ENCODE measurements at regions not wholly inside any gene's neighbourhood (a gene's known extent, or its start where the extent isn't known, plus 50 kb on each side); places are given as distances from the start of the nearest gene placed in this dataset.

DNA sequence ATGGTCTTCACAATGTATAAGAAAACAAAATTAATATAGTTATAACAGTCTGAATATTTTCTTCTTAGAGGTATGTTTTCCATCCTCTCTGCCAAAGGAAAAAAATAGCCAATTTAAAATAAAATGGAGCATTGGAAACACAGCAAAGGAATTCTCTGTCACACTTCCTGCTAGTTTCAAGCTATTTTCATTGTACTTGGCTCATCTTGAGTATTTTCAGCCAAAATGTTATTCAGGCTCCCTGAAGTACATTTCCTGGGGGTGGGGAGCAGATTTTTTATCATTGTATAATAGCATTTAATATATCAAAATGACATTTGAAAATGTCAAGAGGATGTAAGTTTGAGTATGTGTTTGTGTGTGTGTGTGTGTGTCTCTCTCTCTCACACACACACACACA lies 463.6 kb upstream of the REG3G start:
- Mint-ChIP-seq H3K9me3 (peaks cover under 1% of the 10 kb centered on the region; the same call in 1 of the 2 replicates), H3K27ac (no peak overlapping the region), H3K27me3 (ENCODE audit: low read depth) (no peaks in the 10 kb centered on the region), H3K36me3 (no peaks in the 10 kb centered on the region), H3K4me3 (no peak overlapping the region), H3K4me1 (no peaks in the 10 kb centered on the region)
- DNase-seq (ENCODE audit: low spot score) (no peak), ATAC-seq (no peak)
- TF ChIP-seq TEAD4 (CRISPR knock-in tag; IDR thresholded peaks at IDR 0.05) (no peak), FOXK1 (CRISPR knock-in tag; IDR thresholded peaks at IDR 0.05) (no peak), TCF7 (CRISPR knock-in tag; IDR thresholded peaks at IDR 0.05; ENCODE audit: low read depth) (no peak), RORB (CRISPR knock-in tag; IDR thresholded peaks at IDR 0.05) (no peak), NFE2L1 (CRISPR knock-in tag; IDR thresholded peaks at IDR 0.05) (no peak)
- TF ChIP-seq, protein P1, sequence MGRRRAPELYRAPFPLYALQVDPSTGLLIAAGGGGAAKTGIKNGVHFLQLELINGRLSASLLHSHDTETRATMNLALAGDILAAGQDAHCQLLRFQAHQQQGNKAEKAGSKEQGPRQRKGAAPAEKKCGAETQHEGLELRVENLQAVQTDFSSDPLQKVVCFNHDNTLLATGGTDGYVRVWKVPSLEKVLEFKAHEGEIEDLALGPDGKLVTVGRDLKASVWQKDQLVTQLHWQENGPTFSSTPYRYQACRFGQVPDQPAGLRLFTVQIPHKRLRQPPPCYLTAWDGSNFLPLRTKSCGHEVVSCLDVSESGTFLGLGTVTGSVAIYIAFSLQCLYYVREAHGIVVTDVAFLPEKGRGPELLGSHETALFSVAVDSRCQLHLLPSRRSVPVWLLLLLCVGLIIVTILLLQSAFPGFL (CRISPR knock-in tag; IDR thresholded peaks at IDR 0.05; ENCODE audit: borderline replicate concordance): no peak
- TF ChIP-seq, protein P2, sequence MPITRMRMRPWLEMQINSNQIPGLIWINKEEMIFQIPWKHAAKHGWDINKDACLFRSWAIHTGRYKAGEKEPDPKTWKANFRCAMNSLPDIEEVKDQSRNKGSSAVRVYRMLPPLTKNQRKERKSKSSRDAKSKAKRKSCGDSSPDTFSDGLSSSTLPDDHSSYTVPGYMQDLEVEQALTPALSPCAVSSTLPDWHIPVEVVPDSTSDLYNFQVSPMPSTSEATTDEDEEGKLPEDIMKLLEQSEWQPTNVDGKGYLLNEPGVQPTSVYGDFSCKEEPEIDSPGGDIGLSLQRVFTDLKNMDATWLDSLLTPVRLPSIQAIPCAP (CRISPR knock-in tag; IDR thresholded peaks at IDR 0.05): no peak
- TF ChIP-seq, protein P3, sequence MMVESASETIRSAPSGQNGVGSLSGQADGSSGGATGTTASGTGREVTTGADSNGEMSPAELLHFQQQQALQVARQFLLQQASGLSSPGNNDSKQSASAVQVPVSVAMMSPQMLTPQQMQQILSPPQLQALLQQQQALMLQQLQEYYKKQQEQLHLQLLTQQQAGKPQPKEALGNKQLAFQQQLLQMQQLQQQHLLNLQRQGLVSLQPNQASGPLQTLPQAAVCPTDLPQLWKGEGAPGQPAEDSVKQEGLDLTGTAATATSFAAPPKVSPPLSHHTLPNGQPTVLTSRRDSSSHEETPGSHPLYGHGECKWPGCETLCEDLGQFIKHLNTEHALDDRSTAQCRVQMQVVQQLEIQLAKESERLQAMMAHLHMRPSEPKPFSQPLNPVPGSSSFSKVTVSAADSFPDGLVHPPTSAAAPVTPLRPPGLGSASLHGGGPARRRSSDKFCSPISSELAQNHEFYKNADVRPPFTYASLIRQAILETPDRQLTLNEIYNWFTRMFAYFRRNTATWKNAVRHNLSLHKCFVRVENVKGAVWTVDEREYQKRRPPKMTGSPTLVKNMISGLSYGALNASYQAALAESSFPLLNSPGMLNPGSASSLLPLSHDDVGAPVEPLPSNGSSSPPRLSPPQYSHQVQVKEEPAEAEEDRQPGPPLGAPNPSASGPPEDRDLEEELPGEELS (CRISPR knock-in tag; IDR thresholded peaks at IDR 0.05): no peak
- ChIA-PET CTCF (no interaction called here), POLR2A (no interaction called here)

DNA sequence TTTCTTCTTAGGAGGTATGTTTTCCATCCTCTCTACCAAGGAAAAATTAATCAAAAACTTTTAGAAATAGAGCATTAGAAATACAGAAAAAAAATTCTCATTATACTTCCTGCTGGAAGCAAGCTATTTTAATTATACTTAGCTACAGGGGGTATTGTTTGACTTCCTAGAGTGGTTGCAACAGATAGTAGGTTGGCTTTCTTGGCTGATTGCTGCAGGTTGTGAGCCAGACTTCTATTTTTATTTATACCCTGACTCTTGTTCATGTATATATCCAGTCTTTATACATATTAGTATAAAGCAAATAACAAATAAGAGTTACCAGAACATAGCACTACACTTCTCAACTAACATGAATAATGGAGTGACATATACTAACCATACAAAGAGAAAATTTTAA lies 460.8 kb upstream of the REG3G start:
- ChIA-PET CTCF (no interaction called here), POLR2A (no interaction called here)
- no peak overlapping the region for H3K27ac Mint-ChIP-seq
- DNase-seq (ENCODE audit: low spot score) (no peak), ATAC-seq (no peak)
- 0 out of 2 replicates have a peak, but pooled peaks cover 8% of the 10 kb centered on the region for H3K4me1 Mint-ChIP-seq
- TF ChIP-seq, protein P4, sequence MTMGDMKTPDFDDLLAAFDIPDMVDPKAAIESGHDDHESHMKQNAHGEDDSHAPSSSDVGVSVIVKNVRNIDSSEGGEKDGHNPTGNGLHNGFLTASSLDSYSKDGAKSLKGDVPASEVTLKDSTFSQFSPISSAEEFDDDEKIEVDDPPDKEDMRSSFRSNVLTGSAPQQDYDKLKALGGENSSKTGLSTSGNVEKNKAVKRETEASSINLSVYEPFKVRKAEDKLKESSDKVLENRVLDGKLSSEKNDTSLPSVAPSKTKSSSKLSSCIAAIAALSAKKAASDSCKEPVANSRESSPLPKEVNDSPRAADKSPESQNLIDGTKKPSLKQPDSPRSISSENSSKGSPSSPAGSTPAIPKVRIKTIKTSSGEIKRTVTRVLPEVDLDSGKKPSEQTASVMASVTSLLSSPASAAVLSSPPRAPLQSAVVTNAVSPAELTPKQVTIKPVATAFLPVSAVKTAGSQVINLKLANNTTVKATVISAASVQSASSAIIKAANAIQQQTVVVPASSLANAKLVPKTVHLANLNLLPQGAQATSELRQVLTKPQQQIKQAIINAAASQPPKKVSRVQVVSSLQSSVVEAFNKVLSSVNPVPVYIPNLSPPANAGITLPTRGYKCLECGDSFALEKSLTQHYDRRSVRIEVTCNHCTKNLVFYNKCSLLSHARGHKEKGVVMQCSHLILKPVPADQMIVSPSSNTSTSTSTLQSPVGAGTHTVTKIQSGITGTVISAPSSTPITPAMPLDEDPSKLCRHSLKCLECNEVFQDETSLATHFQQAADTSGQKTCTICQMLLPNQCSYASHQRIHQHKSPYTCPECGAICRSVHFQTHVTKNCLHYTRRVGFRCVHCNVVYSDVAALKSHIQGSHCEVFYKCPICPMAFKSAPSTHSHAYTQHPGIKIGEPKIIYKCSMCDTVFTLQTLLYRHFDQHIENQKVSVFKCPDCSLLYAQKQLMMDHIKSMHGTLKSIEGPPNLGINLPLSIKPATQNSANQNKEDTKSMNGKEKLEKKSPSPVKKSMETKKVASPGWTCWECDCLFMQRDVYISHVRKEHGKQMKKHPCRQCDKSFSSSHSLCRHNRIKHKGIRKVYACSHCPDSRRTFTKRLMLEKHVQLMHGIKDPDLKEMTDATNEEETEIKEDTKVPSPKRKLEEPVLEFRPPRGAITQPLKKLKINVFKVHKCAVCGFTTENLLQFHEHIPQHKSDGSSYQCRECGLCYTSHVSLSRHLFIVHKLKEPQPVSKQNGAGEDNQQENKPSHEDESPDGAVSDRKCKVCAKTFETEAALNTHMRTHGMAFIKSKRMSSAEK (CRISPR knock-in tag; IDR thresholded peaks at IDR 0.05; ENCODE audit: borderline replicate concordance): no peak
- TF ChIP-seq EMX1 (CRISPR knock-in tag; IDR thresholded peaks at IDR 0.05): no peak
- H3K36me3 Mint-ChIP-seq: no peaks in the 10 kb centered on the region
- H3K9me3 Mint-ChIP-seq: no peaks in the 10 kb centered on the region
- no peaks in the 10 kb centered on the region for H3K27me3 Mint-ChIP-seq (ENCODE audit: low read depth)
- no peak overlapping the region for H3K4me3 Mint-ChIP-seq

DNA sequence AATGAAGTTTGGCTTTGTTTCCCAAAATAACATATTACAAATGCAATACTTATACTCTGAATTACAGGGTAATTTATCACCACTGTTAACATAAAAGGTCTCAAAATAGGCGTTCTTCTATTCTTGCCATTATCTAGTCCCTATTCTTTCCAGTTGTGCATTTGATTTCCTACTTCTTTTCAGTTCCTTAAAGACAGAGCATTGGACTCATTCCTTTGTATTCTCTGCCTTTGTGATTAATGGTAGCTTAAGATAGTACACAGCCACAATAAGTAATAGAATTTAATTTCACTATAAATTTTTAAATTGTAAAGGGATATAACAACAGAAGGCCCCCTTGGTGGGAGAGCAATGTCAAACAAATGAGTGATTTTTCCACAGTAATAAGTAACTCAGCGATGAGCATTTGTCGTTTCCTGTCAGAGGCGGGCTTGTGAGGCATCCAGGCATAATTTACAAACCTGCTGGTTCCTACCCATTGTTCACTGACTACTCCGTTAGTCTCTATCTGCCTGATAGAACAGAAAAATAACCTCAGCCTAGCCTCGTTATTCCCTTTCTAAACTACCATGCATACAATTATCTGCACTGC lies 456.6 kb upstream of the REG3G start:
- ChIA-PET POLR2A (no interaction called here), CTCF (no interaction called here)
- H3K27me3 Mint-ChIP-seq (ENCODE audit: low read depth): no peaks in the 10 kb centered on the region
- no peak for ATAC-seq
- no peak overlapping the region for H3K4me3 Mint-ChIP-seq
- no peaks in the 10 kb centered on the region for H3K36me3 Mint-ChIP-seq
- no peak overlapping the region for H3K27ac Mint-ChIP-seq
- 0 out of 2 replicates have a peak, but pooled peaks cover 8% of the 10 kb centered on the region for H3K4me1 Mint-ChIP-seq
- peaks cover 5% of the 10 kb centered on the region; the same call in 1 of the 2 replicates for H3K9me3 Mint-ChIP-seq
- DNase-seq (ENCODE audit: low spot score): no peak
- TF ChIP-seq, protein P5, sequence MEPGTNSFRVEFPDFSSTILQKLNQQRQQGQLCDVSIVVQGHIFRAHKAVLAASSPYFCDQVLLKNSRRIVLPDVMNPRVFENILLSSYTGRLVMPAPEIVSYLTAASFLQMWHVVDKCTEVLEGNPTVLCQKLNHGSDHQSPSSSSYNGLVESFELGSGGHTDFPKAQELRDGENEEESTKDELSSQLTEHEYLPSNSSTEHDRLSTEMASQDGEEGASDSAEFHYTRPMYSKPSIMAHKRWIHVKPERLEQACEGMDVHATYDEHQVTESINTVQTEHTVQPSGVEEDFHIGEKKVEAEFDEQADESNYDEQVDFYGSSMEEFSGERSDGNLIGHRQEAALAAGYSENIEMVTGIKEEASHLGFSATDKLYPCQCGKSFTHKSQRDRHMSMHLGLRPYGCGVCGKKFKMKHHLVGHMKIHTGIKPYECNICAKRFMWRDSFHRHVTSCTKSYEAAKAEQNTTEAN (CRISPR knock-in tag; IDR thresholded peaks at IDR 0.05): no peak
- TF ChIP-seq, protein P6, sequence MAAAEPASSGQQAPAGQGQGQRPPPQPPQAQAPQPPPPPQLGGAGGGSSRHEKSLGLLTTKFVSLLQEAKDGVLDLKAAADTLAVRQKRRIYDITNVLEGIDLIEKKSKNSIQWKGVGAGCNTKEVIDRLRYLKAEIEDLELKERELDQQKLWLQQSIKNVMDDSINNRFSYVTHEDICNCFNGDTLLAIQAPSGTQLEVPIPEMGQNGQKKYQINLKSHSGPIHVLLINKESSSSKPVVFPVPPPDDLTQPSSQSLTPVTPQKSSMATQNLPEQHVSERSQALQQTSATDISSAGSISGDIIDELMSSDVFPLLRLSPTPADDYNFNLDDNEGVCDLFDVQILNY (CRISPR knock-in tag; IDR thresholded peaks at IDR 0.05): no peak
- TF ChIP-seq JUN (CRISPR knock-in tag; IDR thresholded peaks at IDR 0.05) (no peak), FOXK1 (CRISPR knock-in tag; IDR thresholded peaks at IDR 0.05) (no peak), GTF2I (CRISPR knock-in tag; conservative IDR thresholded peaks at IDR 0.05) (no peak)
- TF ChIP-seq, protein P7, sequence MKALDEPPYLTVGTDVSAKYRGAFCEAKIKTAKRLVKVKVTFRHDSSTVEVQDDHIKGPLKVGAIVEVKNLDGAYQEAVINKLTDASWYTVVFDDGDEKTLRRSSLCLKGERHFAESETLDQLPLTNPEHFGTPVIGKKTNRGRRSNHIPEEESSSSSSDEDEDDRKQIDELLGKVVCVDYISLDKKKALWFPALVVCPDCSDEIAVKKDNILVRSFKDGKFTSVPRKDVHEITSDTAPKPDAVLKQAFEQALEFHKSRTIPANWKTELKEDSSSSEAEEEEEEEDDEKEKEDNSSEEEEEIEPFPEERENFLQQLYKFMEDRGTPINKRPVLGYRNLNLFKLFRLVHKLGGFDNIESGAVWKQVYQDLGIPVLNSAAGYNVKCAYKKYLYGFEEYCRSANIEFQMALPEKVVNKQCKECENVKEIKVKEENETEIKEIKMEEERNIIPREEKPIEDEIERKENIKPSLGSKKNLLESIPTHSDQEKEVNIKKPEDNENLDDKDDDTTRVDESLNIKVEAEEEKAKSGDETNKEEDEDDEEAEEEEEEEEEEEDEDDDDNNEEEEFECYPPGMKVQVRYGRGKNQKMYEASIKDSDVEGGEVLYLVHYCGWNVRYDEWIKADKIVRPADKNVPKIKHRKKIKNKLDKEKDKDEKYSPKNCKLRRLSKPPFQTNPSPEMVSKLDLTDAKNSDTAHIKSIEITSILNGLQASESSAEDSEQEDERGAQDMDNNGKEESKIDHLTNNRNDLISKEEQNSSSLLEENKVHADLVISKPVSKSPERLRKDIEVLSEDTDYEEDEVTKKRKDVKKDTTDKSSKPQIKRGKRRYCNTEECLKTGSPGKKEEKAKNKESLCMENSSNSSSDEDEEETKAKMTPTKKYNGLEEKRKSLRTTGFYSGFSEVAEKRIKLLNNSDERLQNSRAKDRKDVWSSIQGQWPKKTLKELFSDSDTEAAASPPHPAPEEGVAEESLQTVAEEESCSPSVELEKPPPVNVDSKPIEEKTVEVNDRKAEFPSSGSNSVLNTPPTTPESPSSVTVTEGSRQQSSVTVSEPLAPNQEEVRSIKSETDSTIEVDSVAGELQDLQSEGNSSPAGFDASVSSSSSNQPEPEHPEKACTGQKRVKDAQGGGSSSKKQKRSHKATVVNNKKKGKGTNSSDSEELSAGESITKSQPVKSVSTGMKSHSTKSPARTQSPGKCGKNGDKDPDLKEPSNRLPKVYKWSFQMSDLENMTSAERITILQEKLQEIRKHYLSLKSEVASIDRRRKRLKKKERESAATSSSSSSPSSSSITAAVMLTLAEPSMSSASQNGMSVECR (CRISPR knock-in tag; IDR thresholded peaks at IDR 0.05; ENCODE audit: borderline replicate concordance): no peak
- TF ChIP-seq, protein P8, sequence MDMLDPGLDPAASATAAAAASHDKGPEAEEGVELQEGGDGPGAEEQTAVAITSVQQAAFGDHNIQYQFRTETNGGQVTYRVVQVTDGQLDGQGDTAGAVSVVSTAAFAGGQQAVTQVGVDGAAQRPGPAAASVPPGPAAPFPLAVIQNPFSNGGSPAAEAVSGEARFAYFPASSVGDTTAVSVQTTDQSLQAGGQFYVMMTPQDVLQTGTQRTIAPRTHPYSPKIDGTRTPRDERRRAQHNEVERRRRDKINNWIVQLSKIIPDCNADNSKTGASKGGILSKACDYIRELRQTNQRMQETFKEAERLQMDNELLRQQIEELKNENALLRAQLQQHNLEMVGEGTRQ (CRISPR knock-in tag; IDR thresholded peaks at IDR 0.05): no peak
